Hematopoietic multipotent progenitor cell treated with erythropoietin and hydrocortisone succinate and interleukin-3 and kit ligand, for 8 days (in vitro differentiated cells): ENCODE measurements at regions not wholly inside any gene's neighbourhood (a gene's known extent, or its start where the extent isn't known, plus 50 kb on each side); places are given as distances from the start of the nearest gene placed in this dataset.

Experiments
- DNase-seq: peaks from one replicate; pipeline ENCODE4 v3.0.0-alpha.2; 2015

DNA sequence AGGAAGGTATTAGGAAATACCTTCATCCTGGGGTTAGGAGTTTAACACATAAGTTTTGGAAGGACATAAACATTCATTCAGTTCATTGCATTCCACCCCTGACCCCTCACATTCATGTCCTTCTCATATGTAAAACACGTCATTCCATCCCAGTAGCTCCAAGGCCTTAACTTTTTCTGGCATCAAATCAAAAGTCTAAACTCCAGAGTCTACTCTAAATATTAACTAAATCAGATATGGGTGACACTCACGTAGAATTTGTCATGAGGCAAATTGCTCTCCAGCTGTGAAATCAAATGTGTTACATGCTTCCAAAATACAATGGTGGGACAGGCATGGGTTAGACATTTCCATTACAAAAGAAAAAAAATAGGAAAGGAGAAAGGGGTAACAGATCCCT is 298.2 kb upstream of the LRRC7 start:
- no peak for DNase-seq

DNA sequence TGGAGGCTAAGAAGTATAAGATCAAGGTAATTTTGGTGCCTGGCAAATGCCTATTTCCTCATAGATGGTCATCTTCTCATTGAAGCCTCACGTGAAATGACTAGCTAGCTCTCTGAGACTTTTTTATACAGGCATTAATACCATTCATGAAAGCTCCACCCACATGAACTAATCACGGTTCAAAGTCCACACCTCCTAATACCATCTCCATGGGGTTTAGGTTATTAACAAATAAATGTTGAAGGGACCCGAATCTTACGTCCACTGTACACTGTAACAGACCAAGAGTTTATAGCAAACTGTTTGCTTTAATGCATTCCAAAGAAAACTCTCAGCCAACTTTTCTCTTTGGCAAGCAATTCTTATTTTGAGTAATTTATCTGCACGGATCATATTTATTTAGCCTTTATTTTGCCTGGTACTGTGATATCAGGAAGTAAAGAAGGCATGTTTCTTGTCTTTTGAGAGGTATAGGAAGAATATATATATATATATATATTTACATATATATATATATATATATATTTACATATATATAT is 296.1 kb upstream of the LRRC7 start:
- DNase-seq: no peak

DNA sequence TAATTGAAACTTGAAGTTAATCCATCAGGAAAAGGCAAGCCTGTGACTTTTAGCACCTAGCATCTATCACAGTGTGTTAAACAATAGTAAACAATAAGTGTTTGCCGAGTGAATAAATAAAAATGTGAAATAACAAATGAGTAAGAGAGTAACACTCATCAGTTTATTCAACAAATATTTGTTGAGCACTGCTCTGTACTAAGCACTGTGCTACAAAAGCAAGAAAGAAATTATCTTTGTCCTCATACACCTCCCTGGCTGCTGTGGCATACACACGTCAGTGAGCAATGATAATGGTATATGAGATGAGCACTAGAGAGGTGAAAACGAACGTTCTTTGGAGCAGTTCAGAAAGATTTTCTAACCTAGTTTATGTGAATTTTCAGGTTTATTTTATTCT is 295.0 kb upstream of the LRRC7 start:
- DNase-seq: no peak

DNA sequence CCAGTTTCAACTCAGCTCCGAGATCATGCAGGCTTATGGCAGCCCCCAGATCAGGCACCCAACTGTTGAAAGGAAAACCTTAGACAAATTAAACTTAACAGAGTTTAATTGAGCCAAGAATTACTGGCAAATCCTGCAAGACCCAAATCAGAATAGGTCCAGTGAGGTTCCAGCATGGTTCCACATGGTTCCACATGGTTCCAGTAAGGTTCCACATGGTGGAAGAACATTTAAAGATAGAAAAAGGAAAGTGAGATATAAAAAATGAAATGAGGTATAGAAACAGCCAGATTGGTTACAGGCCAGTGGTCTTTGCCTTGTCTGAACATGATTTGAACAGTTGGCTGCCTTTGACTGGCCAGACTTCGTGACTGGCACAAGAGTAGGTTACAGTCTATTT is 288.8 kb upstream of the LRRC7 start:
- no peak for DNase-seq

- no peak for DNase-seq
These were observed 284.2 kb upstream of the LRRC7 start for GRCh38 chr1:69283516-69283915.

DNA sequence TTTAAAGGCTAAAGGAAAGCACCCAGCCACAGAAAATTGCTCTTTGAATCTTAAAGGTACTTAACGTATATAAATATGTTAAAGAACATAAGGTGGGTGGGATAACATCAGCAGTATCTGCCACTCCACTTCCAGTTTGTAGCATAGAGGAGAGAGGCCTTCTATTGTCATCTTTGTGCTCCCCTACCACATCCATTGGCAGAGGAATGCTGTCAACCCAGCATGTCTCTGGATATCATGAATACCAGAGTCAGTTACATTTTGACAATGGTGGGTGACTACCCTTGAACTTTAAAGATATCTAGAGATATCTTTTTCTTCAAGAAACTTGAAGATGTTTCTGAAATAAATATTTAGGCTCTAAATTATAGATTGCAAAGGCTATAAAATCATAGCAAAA is 283.2 kb upstream of the LRRC7 start:
- DNase-seq: no peak

DNA sequence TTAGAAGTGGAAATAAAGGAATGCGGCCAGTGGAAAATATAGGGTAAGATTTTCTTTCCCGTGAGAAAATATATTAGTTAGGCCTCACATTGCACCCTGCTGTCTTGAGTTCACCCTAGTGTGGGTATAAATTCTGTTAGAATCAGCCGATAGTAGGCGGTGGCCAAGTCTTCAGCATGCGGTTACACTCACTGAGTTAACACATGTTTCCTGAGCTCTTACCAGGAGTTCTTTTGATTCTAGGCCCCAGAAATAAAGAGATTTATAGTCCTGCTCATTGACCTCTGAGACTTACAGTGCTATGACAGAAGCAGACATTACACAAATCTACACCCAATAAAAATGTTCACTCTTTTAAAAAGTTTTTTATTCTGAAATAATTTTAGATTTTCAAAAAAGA is 279.3 kb upstream of the LRRC7 start:
- DNase-seq: no peak

DNA sequence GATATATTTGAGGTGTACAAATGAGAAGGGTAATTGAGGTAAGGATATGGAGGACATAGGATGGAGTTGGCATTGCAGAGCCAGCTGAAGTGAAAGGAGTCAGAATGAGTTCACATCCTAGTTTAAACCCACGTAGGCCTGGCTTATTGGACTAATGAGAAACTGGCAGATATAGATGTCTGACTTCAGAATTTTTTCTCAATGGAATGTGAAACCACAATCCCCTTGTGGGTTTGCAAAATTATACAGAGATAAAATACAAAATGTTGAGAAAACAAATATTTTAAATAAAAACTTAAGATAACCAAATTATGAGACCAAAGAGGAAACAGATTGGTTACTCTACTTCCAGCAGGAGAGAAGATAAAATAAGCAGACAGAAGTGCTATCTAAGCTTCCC is 277.4 kb upstream of the LRRC7 start:
- DNase-seq: no peak

DNA sequence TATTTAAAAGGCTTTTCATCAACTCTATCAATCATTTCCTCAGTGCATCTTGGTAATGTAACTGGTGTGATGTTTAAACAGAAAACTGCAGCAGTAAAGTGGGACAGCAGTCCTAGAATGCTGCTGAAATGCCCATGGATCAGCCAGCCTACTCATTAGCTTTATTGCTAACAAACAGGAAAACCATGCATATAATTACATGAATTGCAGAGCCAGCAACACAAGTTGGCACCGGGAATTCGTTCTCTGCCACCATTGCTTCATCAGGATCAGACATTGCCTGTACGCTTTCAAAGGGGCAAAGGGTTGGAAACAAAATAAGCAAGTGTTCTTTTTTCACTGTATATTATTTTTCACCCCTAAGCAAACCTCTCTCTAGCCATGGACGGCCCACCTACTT is 276.2 kb upstream of the LRRC7 start:
- no peak for DNase-seq

DNA sequence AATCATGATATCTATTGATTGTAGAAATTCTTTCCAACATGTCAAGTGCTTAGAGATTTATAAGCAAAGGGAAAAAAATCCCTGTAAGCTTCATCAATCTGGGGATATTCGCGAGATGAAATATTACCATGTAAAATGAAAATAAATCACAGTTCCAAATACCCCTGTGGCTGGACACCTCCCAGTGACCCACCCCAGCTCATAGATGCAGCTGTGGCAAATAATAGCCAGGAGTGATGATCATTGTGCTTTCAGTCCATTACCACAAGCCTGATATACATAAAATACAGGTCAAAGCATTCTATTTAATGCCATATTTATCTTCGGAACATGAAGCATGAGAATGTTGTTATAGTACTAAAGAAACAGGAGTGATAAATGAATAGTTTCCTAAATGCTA is 274.9 kb upstream of the LRRC7 start:
- no peak for DNase-seq

DNA sequence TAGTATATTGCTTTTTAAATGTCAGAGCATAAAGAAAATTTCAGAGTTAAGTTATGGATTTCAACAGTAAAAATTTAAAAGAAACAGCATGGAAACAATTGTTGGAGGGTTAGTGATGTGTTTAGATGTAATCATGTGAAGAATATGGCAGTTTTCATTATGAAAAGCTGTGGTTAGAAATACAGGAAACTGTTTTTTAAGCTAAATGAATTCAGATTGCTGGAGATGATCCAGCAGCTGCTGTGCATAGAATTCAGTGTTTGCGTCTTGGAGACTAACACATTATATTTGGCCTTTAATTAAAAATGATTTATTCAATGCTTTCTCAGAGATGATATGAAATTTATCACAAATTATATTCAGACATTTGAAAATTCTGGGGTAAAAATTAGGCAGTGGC is 273.6 kb upstream of the LRRC7 start:
- no peak for DNase-seq

DNA sequence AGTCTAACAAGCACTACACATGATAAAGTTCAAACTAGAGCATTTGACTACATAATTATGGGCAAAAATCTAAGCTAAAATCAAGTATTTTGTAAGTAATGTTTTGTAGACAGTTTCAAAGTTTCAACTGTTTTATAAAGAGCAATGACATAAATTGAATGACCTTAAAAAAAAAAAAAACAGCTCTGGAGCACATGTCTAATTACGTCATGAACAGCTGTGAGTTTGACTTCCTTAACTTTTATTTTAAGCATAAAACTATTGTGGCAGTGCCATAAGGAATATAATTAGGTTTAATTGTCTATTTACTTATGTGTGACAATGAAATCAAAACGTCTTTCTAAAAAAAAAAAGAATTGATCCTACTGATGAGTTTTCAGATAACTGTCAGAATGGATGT is 272.5 kb upstream of the LRRC7 start:
- DNase-seq: no peak

GRCh38 chr1:69305621-69306020 is 262.1 kb upstream of the LRRC7 start:
- DNase-seq: peak; percentile 30

DNA sequence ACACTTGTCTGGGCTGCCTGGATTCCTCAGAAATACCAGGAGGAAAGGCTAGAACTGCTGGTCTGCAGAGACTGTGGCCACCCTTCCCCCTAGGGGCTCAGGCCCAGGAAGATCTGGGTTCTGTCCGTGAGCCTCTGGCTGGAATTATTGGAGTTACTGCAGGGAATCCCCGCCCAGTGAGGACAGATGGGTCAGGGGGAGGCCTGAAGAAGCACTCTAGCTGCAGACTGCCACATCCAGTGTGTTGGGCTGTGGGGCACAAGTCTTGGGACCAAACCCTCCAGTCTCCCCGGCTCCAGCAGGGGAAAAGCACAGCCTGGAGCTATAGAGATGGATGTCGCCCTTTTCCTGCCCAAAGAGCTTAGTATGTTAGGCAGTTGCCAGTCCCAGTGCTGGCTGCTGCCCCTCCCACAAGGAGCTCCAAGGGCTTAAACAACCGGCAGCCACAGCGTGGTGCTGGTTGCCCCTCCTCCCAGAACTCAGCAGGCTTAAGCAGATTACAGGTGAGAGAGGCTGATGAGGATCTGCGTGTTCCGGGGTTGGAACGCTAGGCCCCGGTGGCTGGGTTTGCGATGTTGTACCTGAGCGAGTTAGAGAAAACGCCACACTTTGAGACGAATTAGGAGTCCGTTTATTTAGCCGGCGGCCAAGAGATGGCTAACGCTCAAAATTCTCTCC is 255.5 kb upstream of the LRRC7 start:
- no peak for DNase-seq

- DNase-seq: no peak
These were observed 254.6 kb upstream of the LRRC7 start for GRCh38 chr1:69313118-69313517.

DNA sequence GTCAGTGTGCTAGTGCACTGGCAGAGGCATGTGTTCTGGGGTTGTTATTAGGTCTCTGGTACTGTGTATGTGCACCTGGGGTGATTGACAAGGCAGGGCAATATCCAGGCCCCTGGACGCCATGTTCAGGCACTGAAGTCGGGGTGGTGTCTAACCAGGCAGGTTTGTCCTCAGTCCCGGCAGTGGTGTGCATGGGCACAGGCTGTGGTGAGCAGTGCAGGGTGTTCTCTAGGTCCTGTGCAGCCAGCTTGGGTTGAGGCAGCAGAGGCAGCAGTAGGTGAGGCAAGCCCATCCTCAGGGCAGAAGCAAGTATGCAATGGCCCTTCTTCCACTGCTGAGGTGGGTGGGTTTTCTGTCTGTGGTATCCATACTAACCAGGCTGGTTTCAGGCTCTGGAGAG is 252.3 kb upstream of the LRRC7 start:
- no peak for DNase-seq

GRCh38 chr1:69315823-69316222 is 251.9 kb upstream of the LRRC7 start:
- DNase-seq: no peak

DNA sequence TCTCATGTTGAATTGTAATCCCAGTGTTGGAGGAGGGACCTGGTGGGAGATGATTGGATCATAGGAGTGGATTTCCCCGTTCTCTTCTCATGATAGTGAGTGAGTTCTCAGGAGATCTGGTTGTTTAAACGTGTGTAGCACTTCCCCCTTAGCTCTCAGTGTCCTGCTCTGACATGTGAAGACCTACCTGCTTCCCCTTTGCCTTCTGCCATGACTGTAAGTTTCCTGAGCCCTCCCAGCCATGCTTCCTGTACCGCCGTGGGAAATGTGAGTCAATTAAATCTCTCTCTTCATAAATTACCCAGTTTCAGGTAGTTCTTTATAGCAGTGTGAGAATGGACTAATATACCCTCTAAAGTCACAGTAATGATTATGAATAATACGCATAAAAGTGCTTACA is 248.4 kb upstream of the LRRC7 start:
- no peak for DNase-seq

DNA sequence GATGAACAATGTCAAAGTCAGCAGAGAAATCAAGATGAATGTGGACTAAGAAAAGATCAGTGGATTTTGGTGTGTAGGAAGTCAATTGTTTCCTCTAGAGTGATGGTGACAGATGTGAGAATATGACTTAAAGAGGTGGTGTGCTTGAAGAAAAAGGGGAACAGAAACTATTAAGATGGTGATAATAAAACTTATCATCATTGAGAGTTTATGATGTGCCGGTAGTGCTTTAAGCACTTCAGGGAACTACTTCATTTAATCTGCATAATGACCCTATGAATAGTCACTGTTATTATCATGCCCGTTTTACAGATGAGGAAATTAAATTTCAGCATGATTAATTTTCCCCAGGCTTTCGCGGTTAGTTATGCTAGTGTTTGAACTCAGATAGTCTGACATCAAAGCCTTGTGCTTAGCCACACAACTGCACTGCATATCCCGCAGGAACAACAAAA is 246.9 kb upstream of the LRRC7 start:
- DNase-seq: peak; percentile 4

DNA sequence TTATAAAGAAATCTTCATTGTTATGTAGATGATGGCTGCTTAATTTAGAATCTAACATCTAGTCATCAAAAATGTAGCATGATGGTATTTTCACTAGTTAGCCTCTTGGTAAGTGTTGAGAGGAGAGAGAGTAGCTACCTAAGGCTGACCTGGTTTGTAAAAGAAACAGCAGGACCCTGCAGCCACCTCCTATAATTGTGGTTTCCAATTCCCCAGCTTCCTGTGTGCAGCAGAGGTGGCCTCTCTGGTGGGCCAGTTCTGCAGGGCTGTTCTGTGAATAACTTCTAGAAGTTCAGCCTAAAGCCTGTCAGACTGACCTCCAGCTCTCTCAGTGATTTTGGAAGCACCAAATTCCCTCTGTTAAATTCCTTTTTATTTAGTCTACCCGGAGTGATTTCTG is 246.4 kb upstream of the LRRC7 start:
- no peak for DNase-seq

DNA sequence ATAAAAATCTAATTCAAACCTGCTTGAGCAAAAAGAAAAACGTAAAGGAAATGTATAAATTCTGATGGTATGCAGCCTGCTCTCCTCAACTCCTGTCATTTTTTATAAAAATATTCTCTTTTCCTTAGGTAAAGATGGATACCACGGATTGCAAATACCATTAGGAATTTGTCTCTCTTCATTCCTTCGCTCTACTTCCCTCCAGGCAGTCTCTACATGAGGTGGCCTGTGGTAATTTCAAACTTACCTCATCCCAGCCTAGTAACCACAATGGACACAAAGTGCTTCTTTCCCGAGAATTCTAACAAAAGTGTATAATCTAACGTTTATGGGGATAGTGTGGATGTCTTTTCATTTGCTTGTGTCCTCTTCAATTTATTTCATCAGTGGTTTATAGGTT is 239.5 kb upstream of the LRRC7 start:
- DNase-seq: no peak

DNA sequence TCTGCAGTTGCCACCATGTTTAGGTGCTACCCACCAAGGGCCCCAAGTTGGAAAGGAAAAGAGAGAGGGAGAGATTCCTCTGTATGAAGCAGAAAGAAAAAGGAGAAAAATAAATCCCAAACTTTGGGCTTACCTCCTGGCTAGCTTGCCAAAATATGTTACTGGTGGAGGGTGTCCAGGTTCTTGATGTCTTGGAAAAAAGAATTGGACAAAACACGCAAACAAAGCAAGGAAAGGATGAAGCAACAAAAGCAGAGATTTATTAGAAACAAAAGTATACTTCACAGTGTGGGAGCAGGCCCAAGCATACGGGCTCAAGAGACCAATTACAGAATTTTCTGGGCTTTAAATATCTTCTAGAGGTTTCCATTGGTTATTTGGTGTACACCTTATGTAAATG is 204.5 kb upstream of the LRRC7 start:
- DNase-seq: no peak

- no peak for DNase-seq
These were observed 194.2 kb upstream of the LRRC7 start for GRCh38 chr1:69373520-69373919.

DNA sequence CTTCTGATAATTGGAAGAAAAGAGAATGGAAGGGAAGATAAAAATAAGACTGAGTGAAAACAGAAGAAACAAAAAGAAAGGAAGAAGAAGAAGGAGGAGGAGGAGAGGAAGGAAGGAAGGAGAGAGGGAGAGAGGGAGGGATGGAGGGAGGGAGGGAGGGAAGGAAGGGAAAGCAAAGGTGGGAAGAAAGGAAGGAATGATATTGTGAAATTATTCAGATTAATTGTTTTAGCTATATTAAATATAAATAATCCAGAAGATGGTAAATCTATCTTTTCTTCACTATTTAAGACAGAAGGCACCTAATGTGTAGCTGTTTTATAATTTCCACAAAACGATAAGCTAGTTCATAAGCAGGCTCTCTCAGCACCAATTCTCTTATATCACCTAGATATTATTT is 191.3 kb upstream of the LRRC7 start:
- no peak for DNase-seq

DNA sequence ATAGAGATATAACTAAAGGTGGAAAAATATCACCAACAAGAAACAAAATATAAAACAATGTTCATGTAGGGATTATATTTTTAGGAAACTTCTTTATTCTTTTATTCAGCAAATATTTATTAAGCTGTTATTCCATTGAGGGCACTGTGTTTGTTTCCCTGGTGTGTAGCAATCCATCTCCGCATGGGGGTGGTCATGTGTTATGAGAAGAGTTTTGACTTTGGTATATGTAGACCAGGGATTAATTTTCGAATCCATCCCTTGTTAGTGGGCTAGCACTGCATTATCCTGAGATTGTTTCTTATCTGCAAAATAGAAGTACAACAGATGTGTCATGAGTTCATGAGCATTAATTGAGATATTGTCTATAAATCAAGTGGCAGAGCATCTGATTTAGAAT is 190.2 kb upstream of the LRRC7 start:
- no peak for DNase-seq
